Sigmoid colon (tissue), 4 donors: ENCODE measurements at regions not wholly inside any gene's neighbourhood (a gene's known extent, or its start where the extent isn't known, plus 50 kb on each side); places are given as distances from the start of the nearest gene placed in this dataset.
"Not testable (repeated sequence)": the region's sequence is repeated elsewhere in the genome, so short reads cannot be mapped to it uniquely, and the experiment has no call there.

Source experiments
- POLR2A ChIP-seq, 2 donors: fragments of 450-650 bp; IDR thresholded peaks; one replicate each; pipeline ENCODE4 v1.6.1; 2016; ENCODE audit warnings: antibody characterized with exemption in 2 of 2, mild to moderate bottlenecking in 2 of 2, moderate library complexity in 2 of 2
- POLR2AphosphoS5 ChIP-seq, 4 donors: sonication (generic); formaldehyde crosslinking; IDR thresholded peaks; one replicate each; pipeline ENCODE4 v1.6.1; 2017; ENCODE audit warnings: antibody characterized with exemption in 4 of 4
- TF ChIP-seq, protein P1 (sequence below), 4 experiments: fragments of 450-650 bp in 3 of 4; fragments of 200-600 bp in 1 of 4; IDR thresholded peaks; one replicate each; pipeline ENCODE4 v1.5.1; 2016 to 2019; ENCODE audit warnings: antibody characterized with exemption in 4 of 4, mild to moderate bottlenecking in 3 of 4, moderate library complexity in 2 of 4

DNA sequence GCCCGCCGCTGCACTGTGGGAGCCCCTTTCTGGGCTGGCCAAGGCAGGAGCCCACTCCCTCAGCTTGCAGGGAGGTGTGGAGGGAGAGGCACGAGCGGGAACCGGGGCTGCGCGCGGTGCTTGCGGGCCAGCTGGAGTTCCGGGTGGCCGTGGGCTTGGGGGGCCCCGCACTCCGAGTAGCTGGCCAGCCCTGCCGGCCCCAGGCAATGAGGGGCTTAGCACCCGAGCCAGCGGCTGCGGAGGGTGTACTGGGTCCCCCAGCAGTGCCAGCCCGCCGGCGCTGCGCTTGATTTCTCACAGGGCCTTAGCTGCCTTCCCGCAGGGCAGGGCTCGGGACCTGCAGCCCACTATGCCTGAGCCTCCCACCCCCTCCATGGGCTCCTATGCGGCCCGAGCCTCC, 140.6 kb upstream of the KRAS start:
- TF ChIP-seq, protein P1, sequence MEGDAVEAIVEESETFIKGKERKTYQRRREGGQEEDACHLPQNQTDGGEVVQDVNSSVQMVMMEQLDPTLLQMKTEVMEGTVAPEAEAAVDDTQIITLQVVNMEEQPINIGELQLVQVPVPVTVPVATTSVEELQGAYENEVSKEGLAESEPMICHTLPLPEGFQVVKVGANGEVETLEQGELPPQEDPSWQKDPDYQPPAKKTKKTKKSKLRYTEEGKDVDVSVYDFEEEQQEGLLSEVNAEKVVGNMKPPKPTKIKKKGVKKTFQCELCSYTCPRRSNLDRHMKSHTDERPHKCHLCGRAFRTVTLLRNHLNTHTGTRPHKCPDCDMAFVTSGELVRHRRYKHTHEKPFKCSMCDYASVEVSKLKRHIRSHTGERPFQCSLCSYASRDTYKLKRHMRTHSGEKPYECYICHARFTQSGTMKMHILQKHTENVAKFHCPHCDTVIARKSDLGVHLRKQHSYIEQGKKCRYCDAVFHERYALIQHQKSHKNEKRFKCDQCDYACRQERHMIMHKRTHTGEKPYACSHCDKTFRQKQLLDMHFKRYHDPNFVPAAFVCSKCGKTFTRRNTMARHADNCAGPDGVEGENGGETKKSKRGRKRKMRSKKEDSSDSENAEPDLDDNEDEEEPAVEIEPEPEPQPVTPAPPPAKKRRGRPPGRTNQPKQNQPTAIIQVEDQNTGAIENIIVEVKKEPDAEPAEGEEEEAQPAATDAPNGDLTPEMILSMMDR (IDR thresholded peaks at IDR 0.05), result not testable (repeated sequence)
- not testable (repeated sequence) for TF ChIP-seq POLR2A, POLR2AphosphoS5 (IDR thresholded peaks at IDR 0.05)
